Small intestine (tissue), 7 donors: ENCODE measurements at regions not wholly inside any gene's neighbourhood (a gene's known extent, or its start where the extent isn't known, plus 50 kb on each side); places are given as distances from the start of the nearest gene placed in this dataset.
A peak's percentile ranks its signal among the peaks of the same experiment; 100 is the strongest.

ENCODE experiments used
- DNase-seq, 2 donors: peaks; one replicate each; pipeline versions ENCODE4 v3.0.0 to v3.0.0-alpha.2; 2013
- FAIRE-seq: peaks from 2 replicates; lab custom pipeline; 2012; peaks lifted over from hg19 to GRCh38; lab: Jason Lieb, UNC
- H3K27ac ChIP-seq, 3 donors: one replicate each; pipeline ENCODE4 v1.5.1; 2013; ENCODE audit warnings: low read length in 2 of 3, mild to moderate bottlenecking in 2 of 3, control low read depth in 1 of 3, inconsistent platforms in 1 of 3, low read depth in 1 of 3, moderate library complexity in 1 of 3
- H3K27me3 ChIP-seq, 3 donors: one replicate each; pipeline ENCODE4 v1.6.1; 2013; ENCODE audit warnings: low read length in 3 of 3, inconsistent platforms in 1 of 3; ENCODE audit not compliant: control insufficient read depth in 3 of 3, insufficient read depth in 3 of 3
- H3K36me3 ChIP-seq, 3 donors: one replicate each; pipeline ENCODE4 v1.6.1; 2013; ENCODE audit warnings: low read length in 3 of 3, inconsistent platforms in 1 of 3, low read depth in 1 of 3, mild to moderate bottlenecking in 1 of 3, moderate library complexity in 1 of 3; ENCODE audit not compliant: control insufficient read depth in 3 of 3, insufficient read depth in 2 of 3
- H3K4me1 ChIP-seq, 3 donors: one replicate each; pipeline ENCODE4 v1.6.1; 2013; ENCODE audit warnings: low read length in 2 of 3, inconsistent platforms in 1 of 3, low read depth in 1 of 3, mild to moderate bottlenecking in 1 of 3, moderate library complexity in 1 of 3; ENCODE audit not compliant: control insufficient read depth in 3 of 3, insufficient read depth in 2 of 3
- H3K4me3 ChIP-seq, 3 donors: one replicate each; pipeline ENCODE4 v1.5.1; 2013; ENCODE audit warnings: low read length in 3 of 3, control low read depth in 1 of 3, inconsistent platforms in 1 of 3, low read depth in 1 of 3, mild to moderate bottlenecking in 1 of 3, moderate library complexity in 1 of 3
- H3K9me3 ChIP-seq, 2 donors: one replicate each; pipeline ENCODE4 v1.6.1; 2013; ENCODE audit warnings: low read depth in 1 of 2, low read length in 1 of 2; ENCODE audit not compliant: control insufficient read depth in 2 of 2, insufficient read depth in 1 of 2
- WGBS, 3 donors: extraction: QIAGEN DNeasy Blood & Tissue Kit; methylation state at CpG; one replicate each; pipeline ENCODE4 v1.1.7; 2013; 5-methylcytosine and 5-hydroxymethylcytosine counted together
- donor health status: healthy with polysubstance abuse.
- donor health status: control.
- donor health status: control.
- donor health status: Bipolar disorder and iron deficiency.
- donor health status: healthy.

- Histone ChIP-seq H3K9me3 (no peaks in the 10 kb centered on the region), H3K36me3 (no peaks in the 10 kb centered on the region), H3K4me1 (no peaks in the 10 kb centered on the region), H3K27ac (no peak overlapping the region), H3K4me3 (no peak overlapping the region), H3K27me3 (no peaks in the 10 kb centered on the region)
- no peak for DNase-seq
- no peak for FAIRE-seq
- 79 to 80% (median 80%) methylated on average over 4 of the region's 4 CpGs for WGBS, 3 donors
Observed at GRCh38 chr11:110866081-110866480, 153.8 kb upstream of the ARHGAP20 start.

- FAIRE-seq, result no peak
- 73 to 87% (median 85%) methylated on average over 2 of the region's 2 CpGs for WGBS, 3 donors
- no peak overlapping the region for H3K4me3 ChIP-seq
Observed at GRCh38 chr11:110862407-110862806, 150.2 kb upstream of the ARHGAP20 start.

GRCh38 chr11:110860461-110860860 lies 148.2 kb upstream of the ARHGAP20 start:
- Histone ChIP-seq H3K4me3 (no peak overlapping the region), H3K9me3 (no peaks in the 10 kb centered on the region), H3K4me1 (peaks cover 0 to 19% (median 2%) of the 10 kb centered on the region in 3 donors), H3K27me3 (no peaks in the 10 kb centered on the region), H3K36me3 (no peaks in the 10 kb centered on the region), H3K27ac (peak overlapping the region in 1 of 3 donors; percentile 70)
- 22 to 68% (median 36%) methylated on average over 3 of the region's 3 CpGs for WGBS, 3 donors
- DNase-seq, result peak; percentile 13 to 41
- no peak for FAIRE-seq

More at GRCh38 chr11:110862407-110862806, 150.2 kb upstream of the ARHGAP20 start:
- Histone ChIP-seq H3K36me3 (no peaks in the 10 kb centered on the region), H3K9me3 (no peaks in the 10 kb centered on the region), H3K4me1 (peaks cover 0 to 19% (median 2%) of the 10 kb centered on the region in 3 donors), H3K27ac (no peak overlapping the region), H3K27me3 (no peaks in the 10 kb centered on the region)
- DNase-seq, result no peak

GRCh38 chr11:110859998-110860397 lies 147.8 kb upstream of the ARHGAP20 start:
- Histone ChIP-seq H3K27me3 (no peaks in the 10 kb centered on the region), H3K4me3 (no peak overlapping the region), H3K9me3 (no peaks in the 10 kb centered on the region), H3K36me3 (no peaks in the 10 kb centered on the region), H3K4me1 (peaks cover 0 to 19% (median 2%) of the 10 kb centered on the region in 3 donors), H3K27ac (peak overlapping the region in 1 of 3 donors; percentile 78)
- peak; percentile 81 to 90 for DNase-seq
- 29 to 72% (median 45%) methylated on average over 6 of the region's 6 CpGs for WGBS, 3 donors
- no peak for FAIRE-seq

GRCh38 chr11:110859240-110859840 lies 147.1 kb upstream of the ARHGAP20 start:
- Histone ChIP-seq H3K27ac (peak overlapping the region in 1 of 3 donors; percentile 78), H3K9me3 (no peaks in the 10 kb centered on the region), H3K36me3 (no peaks in the 10 kb centered on the region), H3K27me3 (no peaks in the 10 kb centered on the region), H3K4me3 (no peak overlapping the region), H3K4me1 (peaks cover 0 to 19% (median 2%) of the 10 kb centered on the region in 3 donors)
- DNase-seq, result peak; percentile 9 to 67
- FAIRE-seq, result no peak
- WGBS, 3 donors, result 40 to 75% (median 52%) methylated on average over 5 of the region's 5 CpGs

- Histone ChIP-seq H3K36me3 (no peaks in the 10 kb centered on the region), H3K27me3 (no peaks in the 10 kb centered on the region), H3K27ac (peak overlapping the region in 1 of 3 donors; percentile 24), H3K4me1 (peaks cover 0 to 19% (median 2%) of the 10 kb centered on the region in 3 donors), H3K4me3 (no peak overlapping the region), H3K9me3 (no peaks in the 10 kb centered on the region)
- WGBS, 3 donors, result 54 to 69% (median 65%) methylated on average over 5 of the region's 5 CpGs
- no peak for FAIRE-seq
- DNase-seq, result peak in 1 of 2 donors; percentile 13
Observed at GRCh38 chr11:110858547-110858921, 146.3 kb upstream of the ARHGAP20 start.

- WGBS, 3 donors, result 65 to 83% (median 77%) methylated on average over 4 of the region's 4 CpGs
- no peak for FAIRE-seq
- Histone ChIP-seq H3K4me1 (peaks cover 0 to 19% (median 2%) of the 10 kb centered on the region in 3 donors), H3K27me3 (no peaks in the 10 kb centered on the region), H3K36me3 (no peaks in the 10 kb centered on the region), H3K9me3 (no peaks in the 10 kb centered on the region), H3K27ac (peak overlapping the region in 1 of 3 donors; percentile 24), H3K4me3 (no peak overlapping the region)
- DNase-seq, result peak; percentile 13 to 60
Observed at GRCh38 chr11:110857892-110858546, 145.8 kb upstream of the ARHGAP20 start.

GRCh38 chr11:110856996-110857812 lies 145.0 kb upstream of the ARHGAP20 start:
- Histone ChIP-seq H3K36me3 (no peaks in the 10 kb centered on the region), H3K4me1 (peaks cover 0 to 19% (median 2%) of the 10 kb centered on the region in 3 donors), H3K27ac (no peak overlapping the region), H3K27me3 (no peaks in the 10 kb centered on the region), H3K9me3 (no peaks in the 10 kb centered on the region), H3K4me3 (no peak overlapping the region)
- DNase-seq, result no peak
- peak; percentile 72 for FAIRE-seq
- 60 to 74% (median 71%) methylated on average over 3 of the region's 3 CpGs for WGBS, 3 donors
